Osteocyte (in vitro differentiated cells): ENCODE measurements at regions not wholly inside any gene's neighbourhood (a gene's known extent, or its start where the extent isn't known, plus 50 kb on each side); places are given as distances from the start of the nearest gene placed in this dataset.

Source experiments
- DNase-seq: peaks from one replicate; pipeline ENCODE4 v3.0.0; 2021; ENCODE audit warnings: mixed read lengths; ENCODE audit not compliant: unreplicated experiment; ENCODE audit errors: extremely low spot score
- H3K27ac Mint-ChIP-seq: one replicate; pipeline ENCODE4 v1.8.0; 2021; ENCODE audit warnings: mild to moderate bottlenecking, mixed read lengths; ENCODE audit not compliant: unreplicated experiment
- H3K27me3 Mint-ChIP-seq: one replicate; pipeline ENCODE4 v1.8.0; 2021; ENCODE audit warnings: mixed read lengths; ENCODE audit not compliant: unreplicated experiment
- H3K36me3 Mint-ChIP-seq: one replicate; pipeline ENCODE4 v1.8.0; 2021; ENCODE audit warnings: mixed read lengths; ENCODE audit not compliant: unreplicated experiment
- H3K4me1 Mint-ChIP-seq: one replicate; pipeline ENCODE4 v1.8.0; 2021; ENCODE audit warnings: mixed read lengths; ENCODE audit not compliant: unreplicated experiment
- H3K4me3 Mint-ChIP-seq: one replicate; pipeline ENCODE4 v1.8.0; 2021; ENCODE audit warnings: mild to moderate bottlenecking, moderate library complexity, mixed read lengths; ENCODE audit not compliant: unreplicated experiment
- H3K9me3 Mint-ChIP-seq: one replicate; pipeline ENCODE4 v1.8.0; 2021; ENCODE audit warnings: mixed read lengths; ENCODE audit not compliant: unreplicated experiment
- CTCF ChIP-seq: fragments of 200-600 bp; sonication (generic); IDR thresholded peaks from 2 replicates; pipeline ENCODE4 v1.5.0; 2021; ENCODE audit warnings: antibody characterized with exemption, mild to moderate bottlenecking, moderate library complexity

GRCh38 chr2:123895651-123896050 is 129.4 kb upstream of the CNTNAP5 start:
- no peaks in the 10 kb centered on the region for H3K4me1 Mint-ChIP-seq

GRCh38 chr2:123901256-123901655 is 123.8 kb upstream of the CNTNAP5 start:
- Mint-ChIP-seq H3K9me3 (peaks cover 57% of the 10 kb centered on the region), H3K27me3 (no peaks in the 10 kb centered on the region), H3K4me3 (no peak overlapping the region), H3K36me3 (no peaks in the 10 kb centered on the region), H3K4me1 (no peaks in the 10 kb centered on the region), H3K27ac (no peak overlapping the region)
- no peak for TF ChIP-seq CTCF
- DNase-seq: no peak

More at GRCh38 chr2:123895651-123896050, 129.4 kb upstream of the CNTNAP5 start:
- Mint-ChIP-seq H3K27me3 (no peaks in the 10 kb centered on the region), H3K9me3 (peaks cover 66% of the 10 kb centered on the region), H3K36me3 (no peaks in the 10 kb centered on the region), H3K4me3 (no peak overlapping the region), H3K27ac (no peak overlapping the region)
- DNase-seq: no peak
- no peak for TF ChIP-seq CTCF

DNA sequence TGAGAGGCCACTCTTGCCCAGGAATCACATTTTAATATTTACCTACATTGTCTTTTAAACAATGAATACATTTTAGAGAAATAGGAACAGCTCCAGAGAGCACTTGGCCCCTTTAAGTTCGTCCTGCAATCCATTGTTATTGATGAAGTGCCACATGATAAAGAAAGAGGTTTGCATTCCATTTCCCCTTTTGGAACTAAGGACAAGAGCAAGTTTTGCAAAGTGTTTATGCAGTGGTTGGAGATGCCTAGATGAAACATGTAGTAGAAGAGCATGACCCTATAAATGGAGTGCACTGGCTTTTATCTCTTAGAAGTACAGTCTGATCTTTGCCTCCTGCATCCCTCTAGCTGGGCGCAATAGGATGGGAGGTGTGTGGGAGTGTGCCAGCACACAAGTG is 118.7 kb upstream of the CNTNAP5 start:
- H3K36me3 Mint-ChIP-seq: no peaks in the 10 kb centered on the region
- peaks cover 44% of the 10 kb centered on the region for H3K9me3 Mint-ChIP-seq
- H3K4me1 Mint-ChIP-seq: no peaks in the 10 kb centered on the region
- no peak for TF ChIP-seq CTCF
- H3K27ac Mint-ChIP-seq: no peak overlapping the region
- no peak overlapping the region for H3K4me3 Mint-ChIP-seq
- no peak for DNase-seq
- H3K27me3 Mint-ChIP-seq: no peaks in the 10 kb centered on the region

DNA sequence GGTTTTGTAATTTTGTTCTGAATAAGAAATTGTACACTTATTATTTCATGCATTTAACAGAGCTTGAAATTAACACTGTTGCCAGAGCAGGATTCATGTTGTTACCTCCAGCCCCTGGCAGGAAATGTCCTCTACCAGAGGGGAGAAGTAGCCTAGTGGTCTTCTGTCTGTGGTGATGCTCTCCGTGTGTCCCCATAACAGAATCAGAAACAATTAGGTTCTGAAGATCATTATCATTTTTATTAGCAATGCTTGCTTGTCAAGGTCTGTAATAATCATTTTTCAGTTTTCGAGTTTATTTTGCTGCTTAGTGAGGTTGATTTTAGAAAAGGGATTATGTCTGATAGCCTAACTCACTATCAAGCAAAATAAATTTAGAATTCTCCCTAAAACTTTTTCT is 116.6 kb upstream of the CNTNAP5 start:
- H3K9me3 Mint-ChIP-seq: peaks cover 38% of the 10 kb centered on the region
- DNase-seq: no peak
- no peak overlapping the region for H3K4me3 Mint-ChIP-seq
- no peaks in the 10 kb centered on the region for H3K27me3 Mint-ChIP-seq
- H3K36me3 Mint-ChIP-seq: no peaks in the 10 kb centered on the region
- no peak overlapping the region for H3K27ac Mint-ChIP-seq
- no peaks in the 10 kb centered on the region for H3K4me1 Mint-ChIP-seq
- TF ChIP-seq CTCF: no peak

DNA sequence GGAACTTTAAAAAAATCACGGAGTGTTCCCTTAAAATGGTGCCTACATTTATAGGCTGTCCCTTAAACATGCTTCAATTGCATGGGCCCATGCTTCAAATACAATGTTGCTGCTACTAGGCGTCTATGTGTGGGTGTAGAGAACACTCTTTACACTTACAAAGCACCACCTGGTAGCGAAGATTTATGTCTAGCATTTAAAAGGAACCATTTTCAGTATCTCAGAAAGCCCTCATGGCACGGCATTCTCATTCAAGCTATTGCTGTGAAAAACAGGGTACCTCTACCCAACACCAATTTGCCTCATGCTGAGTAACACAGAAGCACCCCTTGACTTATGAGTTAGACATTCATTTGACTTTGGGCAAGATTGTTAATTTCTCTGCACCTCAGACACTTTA is 112.9 kb upstream of the CNTNAP5 start:
- DNase-seq: no peak
- TF ChIP-seq CTCF: no peak
- Mint-ChIP-seq H3K9me3 (peaks cover 26% of the 10 kb centered on the region), H3K27ac (no peak overlapping the region), H3K36me3 (no peaks in the 10 kb centered on the region), H3K4me3 (no peak overlapping the region), H3K27me3 (no peaks in the 10 kb centered on the region), H3K4me1 (no peaks in the 10 kb centered on the region)
